HEK293 (cell line): ENCODE measurements at regions not wholly inside any gene's neighbourhood (a gene's known extent, or its start where the extent isn't known, plus 50 kb on each side); places are given as distances from the start of the nearest gene placed in this dataset.

Source experiments
- CTCF ChIA-PET: fragments of 350-600 bp; formaldehyde crosslinking; extraction: SDS; loops from one replicate; lab custom pipeline; 2021; ENCODE audit warnings: antibody characterized with exemption; lab: Yijun Ruan, JAX
- POLR2A ChIA-PET: fragments of 300-600 bp; formaldehyde crosslinking; extraction: SDS; loops from one replicate; lab custom pipeline; 2020; ENCODE audit warnings: antibody characterized with exemption, inconsistent platforms; lab: Yijun Ruan, JAX
- H3K27ac ChIP-seq: fragments of 200-500 bp; sonication (Bioruptor generic); 2 replicates; pipeline ENCODE4 v1.5.1; 2014; ENCODE audit warnings: low read depth, low read length, control low read depth, inconsistent platforms; ENCODE audit errors: extremely low read depth
- H3K36me3 ChIP-seq, 2 experiments: fragments of 200-500 bp in 1 of 2; sonication (Bioruptor generic) in 1 of 2; 1 replicate in 1 of 2; 2 replicates in 1 of 2; pipeline ENCODE4 v1.5.1; 2014 to 2017; ENCODE audit warnings: inconsistent platforms in 2 of 2, low read length in 2 of 2; ENCODE audit not compliant: control insufficient read depth in 2 of 2, insufficient read depth in 1 of 2
- H3K4me1 ChIP-seq: fragments of 200-500 bp; sonication (Bioruptor generic); 2 replicates; pipeline ENCODE4 v1.5.1; 2014; ENCODE audit warnings: mild to moderate bottlenecking, low read length, inconsistent platforms; ENCODE audit not compliant: control insufficient read depth, insufficient read depth
- H3K4me3 ChIP-seq: 2 replicates; pipeline ENCODE4 v1.5.1; 2011; ENCODE audit warnings: low read depth, mild to moderate bottlenecking, control low read depth, low read length, moderate library complexity
- H3K9me3 ChIP-seq: fragments of 200-500 bp; sonication (Bioruptor generic); 2 replicates; pipeline ENCODE4 v1.5.1; 2014; ENCODE audit warnings: low read depth, low read length, inconsistent platforms; ENCODE audit not compliant: control insufficient read depth, insufficient read depth
- EGR2 ChIP-seq: fragments of 450-650 bp; formaldehyde crosslinking; IDR thresholded peaks from 2 replicates; pipeline ENCODE4 v1.5.1; 2016; ENCODE audit warnings: low read depth, missing biosample characterization, missing genetic modification characterization
- GLIS2 ChIP-seq: fragments of 450-650 bp; formaldehyde crosslinking; IDR thresholded peaks from 2 replicates; pipeline ENCODE4 v1.5.1; 2016; ENCODE audit warnings: missing biosample characterization, missing genetic modification characterization
- SCRT2 ChIP-seq: fragments of 450-650 bp; formaldehyde crosslinking; IDR thresholded peaks from 2 replicates; pipeline ENCODE4 v1.5.1; 2016; ENCODE audit warnings: missing biosample characterization, missing genetic modification characterization
- SP2 ChIP-seq: fragments of 450-650 bp; formaldehyde crosslinking; IDR thresholded peaks from 2 replicates; pipeline ENCODE4 v1.5.1; 2016; ENCODE audit warnings: missing biosample characterization, missing genetic modification characterization
- ZBTB21 ChIP-seq: fragments of 450-650 bp; formaldehyde crosslinking; IDR thresholded peaks from 2 replicates; pipeline ENCODE4 v1.5.1; 2017; ENCODE audit warnings: missing biosample characterization, missing genetic modification characterization
- ZBTB48 ChIP-seq: fragments of 450-650 bp; formaldehyde crosslinking; IDR thresholded peaks from 2 replicates; pipeline ENCODE4 v1.5.1; 2016; ENCODE audit warnings: missing biosample characterization, missing genetic modification characterization
- ZNF324 ChIP-seq: fragments of 450-650 bp; formaldehyde crosslinking; IDR thresholded peaks from 2 replicates; pipeline ENCODE4 v1.5.1; 2016; ENCODE audit warnings: missing biosample characterization, missing genetic modification characterization
- ZNF521 ChIP-seq: fragments of 450-650 bp; formaldehyde crosslinking; IDR thresholded peaks from 2 replicates; pipeline ENCODE4 v1.5.1; 2017; ENCODE audit warnings: missing biosample characterization, mild to moderate bottlenecking, missing genetic modification characterization
- ZNF558 ChIP-seq: fragments of 450-650 bp; formaldehyde crosslinking; IDR thresholded peaks from 2 replicates; pipeline ENCODE4 v1.5.1; 2016; ENCODE audit warnings: missing biosample characterization, missing genetic modification characterization
- ZNF610 ChIP-seq: fragments of 450-650 bp; formaldehyde crosslinking; IDR thresholded peaks from 2 replicates; pipeline ENCODE4 v1.5.1; 2016; ENCODE audit warnings: missing biosample characterization, missing genetic modification characterization, borderline replicate concordance
- ZNF777 ChIP-seq: fragments of 450-650 bp; formaldehyde crosslinking; IDR thresholded peaks from 2 replicates; pipeline ENCODE4 v1.5.1; 2017; ENCODE audit warnings: missing biosample characterization, missing genetic modification characterization, borderline replicate concordance
- ZSCAN30 ChIP-seq: fragments of 450-650 bp; IDR thresholded peaks from 2 replicates; pipeline ENCODE4 v1.5.1; 2018; ENCODE audit warnings: missing biosample characterization, mild to moderate bottlenecking, missing genetic modification characterization, moderate library complexity
- ZXDB ChIP-seq: fragments of 450-650 bp; formaldehyde crosslinking; IDR thresholded peaks from 2 replicates; pipeline ENCODE4 v1.5.1; 2016; ENCODE audit warnings: missing biosample characterization, missing genetic modification characterization
- TF ChIP-seq, protein P1 (sequence below): fragments of 450-650 bp; formaldehyde crosslinking; IDR thresholded peaks from 2 replicates; pipeline ENCODE4 v1.5.1; 2017; ENCODE audit warnings: missing biosample characterization, mild to moderate bottlenecking, missing genetic modification characterization, moderate library complexity
- TF ChIP-seq, protein P2 (sequence below): fragments of 450-650 bp; formaldehyde crosslinking; conservative IDR thresholded peaks from 2 replicates; pipeline ENCODE4 v1.5.1; 2016; ENCODE audit warnings: low read depth, missing biosample characterization, missing genetic modification characterization
- TF ChIP-seq, protein P3 (sequence below): fragments of 450-650 bp; formaldehyde crosslinking; optimal IDR thresholded peaks from 2 replicates; pipeline ENCODE3; 2016; ENCODE audit warnings: missing biosample characterization, mild to moderate bottlenecking, missing genetic modification characterization
- TF ChIP-seq, protein P4 (sequence below): fragments of 450-650 bp; formaldehyde crosslinking; IDR thresholded peaks from 2 replicates; pipeline ENCODE4 v1.5.1; 2016; ENCODE audit warnings: missing biosample characterization, missing genetic modification characterization
- TF ChIP-seq, protein P5 (sequence below): fragments of 450-650 bp; formaldehyde crosslinking; IDR thresholded peaks from 2 replicates; pipeline ENCODE4 v1.5.1; 2016; ENCODE audit warnings: missing biosample characterization, missing genetic modification characterization, borderline replicate concordance
- TF ChIP-seq, protein P6 (sequence below): fragments of 450-650 bp; IDR thresholded peaks from 2 replicates; pipeline ENCODE4 v1.5.1; 2018; ENCODE audit warnings: missing biosample characterization, mild to moderate bottlenecking, missing genetic modification characterization

DNA sequence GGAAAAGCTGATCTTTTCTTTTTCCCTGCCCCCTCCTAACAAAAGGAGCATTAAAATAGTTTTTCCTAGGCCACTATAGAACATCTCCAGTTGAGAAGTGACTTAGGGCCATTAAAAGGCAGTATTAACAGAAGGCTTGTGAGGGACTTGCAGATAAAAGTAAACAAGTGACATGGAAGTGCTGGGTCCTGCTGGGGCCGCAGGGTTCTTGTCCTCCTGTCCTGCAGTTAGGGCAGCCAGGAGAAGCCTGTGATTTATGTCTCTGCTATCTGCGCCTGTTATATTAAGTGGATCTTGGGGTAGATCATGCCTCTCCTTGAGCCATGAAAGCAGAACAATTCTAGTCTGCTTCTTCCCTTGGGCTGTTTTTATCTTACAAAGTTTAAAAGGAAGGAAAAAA lies 271.4 kb upstream of the C11orf87 start (continued):
- TF ChIP-seq, protein P1, sequence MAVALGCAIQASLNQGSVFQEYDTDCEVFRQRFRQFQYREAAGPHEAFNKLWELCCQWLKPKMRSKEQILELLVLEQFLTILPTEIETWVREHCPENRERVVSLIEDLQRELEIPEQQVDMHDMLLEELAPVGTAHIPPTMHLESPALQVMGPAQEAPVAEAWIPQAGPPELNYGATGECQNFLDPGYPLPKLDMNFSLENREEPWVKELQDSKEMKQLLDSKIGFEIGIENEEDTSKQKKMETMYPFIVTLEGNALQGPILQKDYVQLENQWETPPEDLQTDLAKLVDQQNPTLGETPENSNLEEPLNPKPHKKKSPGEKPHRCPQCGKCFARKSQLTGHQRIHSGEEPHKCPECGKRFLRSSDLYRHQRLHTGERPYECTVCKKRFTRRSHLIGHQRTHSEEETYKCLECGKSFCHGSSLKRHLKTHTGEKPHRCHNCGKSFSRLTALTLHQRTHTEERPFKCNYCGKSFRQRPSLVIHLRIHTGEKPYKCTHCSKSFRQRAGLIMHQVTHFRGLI (tag by site-specific recombination) = no peak

DNA sequence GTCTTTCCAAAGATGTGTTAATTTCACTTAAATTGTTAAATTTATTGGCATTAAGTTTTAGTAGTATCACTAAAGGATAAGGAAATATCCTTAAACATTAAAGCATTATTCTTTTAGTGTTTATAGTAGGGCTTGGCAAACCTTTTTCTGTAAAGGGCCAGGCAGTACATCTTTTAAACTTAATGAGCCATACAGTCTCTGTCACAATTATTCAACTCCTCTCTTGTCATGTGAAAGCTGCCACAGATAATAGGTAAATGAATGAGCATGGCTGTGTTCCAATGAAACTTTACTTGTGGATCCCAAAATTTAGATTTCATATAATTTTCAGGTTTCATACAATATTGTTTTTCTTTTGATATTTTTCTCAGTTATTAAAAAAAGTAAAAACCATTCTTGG lies 268.2 kb upstream of the C11orf87 start:
- POLR2A ChIA-PET = no interaction called here
- TF ChIP-seq ZNF777 (tag by site-specific recombination) (no peak), ZSCAN30 (no peak), SP2 (no peak), ZNF521 (tag by site-specific recombination) (no peak), ZXDB (no peak), SCRT2 (tag by site-specific recombination) (no peak)
- TF ChIP-seq, protein P2, sequence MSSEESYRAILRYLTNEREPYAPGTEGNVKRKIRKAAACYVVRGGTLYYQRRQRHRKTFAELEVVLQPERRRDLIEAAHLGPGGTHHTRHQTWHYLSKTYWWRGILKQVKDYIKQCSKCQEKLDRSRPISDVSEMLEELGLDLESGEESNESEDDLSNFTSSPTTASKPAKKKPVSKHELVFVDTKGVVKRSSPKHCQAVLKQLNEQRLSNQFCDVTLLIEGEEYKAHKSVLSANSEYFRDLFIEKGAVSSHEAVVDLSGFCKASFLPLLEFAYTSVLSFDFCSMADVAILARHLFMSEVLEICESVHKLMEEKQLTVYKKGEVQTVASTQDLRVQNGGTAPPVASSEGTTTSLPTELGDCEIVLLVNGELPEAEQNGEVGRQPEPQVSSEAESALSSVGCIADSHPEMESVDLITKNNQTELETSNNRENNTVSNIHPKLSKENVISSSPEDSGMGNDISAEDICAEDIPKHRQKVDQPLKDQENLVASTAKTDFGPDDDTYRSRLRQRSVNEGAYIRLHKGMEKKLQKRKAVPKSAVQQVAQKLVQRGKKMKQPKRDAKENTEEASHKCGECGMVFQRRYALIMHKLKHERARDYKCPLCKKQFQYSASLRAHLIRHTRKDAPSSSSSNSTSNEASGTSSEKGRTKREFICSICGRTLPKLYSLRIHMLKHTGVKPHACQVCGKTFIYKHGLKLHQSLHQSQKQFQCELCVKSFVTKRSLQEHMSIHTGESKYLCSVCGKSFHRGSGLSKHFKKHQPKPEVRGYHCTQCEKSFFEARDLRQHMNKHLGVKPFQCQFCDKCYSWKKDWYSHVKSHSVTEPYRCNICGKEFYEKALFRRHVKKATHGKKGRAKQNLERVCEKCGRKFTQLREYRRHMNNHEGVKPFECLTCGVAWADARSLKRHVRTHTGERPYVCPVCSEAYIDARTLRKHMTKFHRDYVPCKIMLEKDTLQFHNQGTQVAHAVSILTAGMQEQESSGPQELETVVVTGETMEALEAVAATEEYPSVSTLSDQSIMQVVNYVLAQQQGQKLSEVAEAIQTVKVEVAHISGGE (tag by site-specific recombination) = no peak
- H3K4me1 ChIP-seq = no peaks in the 10 kb centered on the region

DNA sequence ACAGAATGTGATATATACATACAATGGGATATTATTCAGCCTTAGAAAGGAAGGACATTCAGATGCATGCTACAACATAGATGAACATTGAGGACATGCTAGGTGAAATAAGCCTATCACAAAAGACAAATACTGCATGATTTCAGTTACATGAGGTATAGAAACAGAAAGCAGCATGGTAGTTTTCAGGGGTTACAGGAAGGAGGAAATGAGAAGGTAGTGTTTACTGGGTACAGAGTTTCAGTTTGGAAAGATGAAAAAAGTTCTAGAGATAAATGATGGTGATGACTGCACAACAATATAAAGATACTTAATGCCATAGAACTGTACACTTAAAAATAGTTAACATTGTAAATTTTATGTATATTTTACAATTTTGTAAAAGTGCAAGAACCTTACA lies 266.7 kb upstream of the C11orf87 start:
- no peak overlapping the region for H3K27ac ChIP-seq
- ChIA-PET CTCF (no interaction called here), POLR2A (no interaction called here)
- no peak for TF ChIP-seq ZBTB48 (tag by site-specific recombination)
- no peak for TF ChIP-seq GLIS2 (tag by site-specific recombination)
- no peak for TF ChIP-seq ZBTB21
- TF ChIP-seq ZNF324 = no peak
- TF ChIP-seq, protein P3, sequence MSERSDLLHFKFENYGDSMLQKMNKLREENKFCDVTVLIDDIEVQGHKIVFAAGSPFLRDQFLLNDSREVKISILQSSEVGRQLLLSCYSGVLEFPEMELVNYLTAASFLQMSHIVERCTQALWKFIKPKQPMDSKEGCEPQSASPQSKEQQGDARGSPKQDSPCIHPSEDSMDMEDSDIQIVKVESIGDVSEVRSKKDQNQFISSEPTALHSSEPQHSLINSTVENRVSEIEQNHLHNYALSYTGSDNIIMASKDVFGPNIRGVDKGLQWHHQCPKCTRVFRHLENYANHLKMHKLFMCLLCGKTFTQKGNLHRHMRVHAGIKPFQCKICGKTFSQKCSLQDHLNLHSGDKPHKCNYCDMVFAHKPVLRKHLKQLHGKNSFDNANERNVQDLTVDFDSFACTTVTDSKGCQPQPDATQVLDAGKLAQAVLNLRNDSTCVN (tag by site-specific recombination) = no peak
- TF ChIP-seq, protein P4, sequence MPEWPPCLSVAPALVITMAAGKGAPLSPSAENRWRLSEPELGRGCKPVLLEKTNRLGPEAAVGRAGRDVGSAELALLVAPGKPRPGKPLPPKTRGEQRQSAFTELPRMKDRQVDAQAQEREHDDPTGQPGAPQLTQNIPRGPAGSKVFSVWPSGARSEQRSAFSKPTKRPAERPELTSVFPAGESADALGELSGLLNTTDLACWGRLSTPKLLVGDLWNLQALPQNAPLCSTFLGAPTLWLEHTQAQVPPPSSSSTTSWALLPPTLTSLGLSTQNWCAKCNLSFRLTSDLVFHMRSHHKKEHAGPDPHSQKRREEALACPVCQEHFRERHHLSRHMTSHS = no peak
- TF ChIP-seq EGR2 = no peak
- TF ChIP-seq ZNF610 (tag by site-specific recombination) = no peak
- TF ChIP-seq, protein P5, sequence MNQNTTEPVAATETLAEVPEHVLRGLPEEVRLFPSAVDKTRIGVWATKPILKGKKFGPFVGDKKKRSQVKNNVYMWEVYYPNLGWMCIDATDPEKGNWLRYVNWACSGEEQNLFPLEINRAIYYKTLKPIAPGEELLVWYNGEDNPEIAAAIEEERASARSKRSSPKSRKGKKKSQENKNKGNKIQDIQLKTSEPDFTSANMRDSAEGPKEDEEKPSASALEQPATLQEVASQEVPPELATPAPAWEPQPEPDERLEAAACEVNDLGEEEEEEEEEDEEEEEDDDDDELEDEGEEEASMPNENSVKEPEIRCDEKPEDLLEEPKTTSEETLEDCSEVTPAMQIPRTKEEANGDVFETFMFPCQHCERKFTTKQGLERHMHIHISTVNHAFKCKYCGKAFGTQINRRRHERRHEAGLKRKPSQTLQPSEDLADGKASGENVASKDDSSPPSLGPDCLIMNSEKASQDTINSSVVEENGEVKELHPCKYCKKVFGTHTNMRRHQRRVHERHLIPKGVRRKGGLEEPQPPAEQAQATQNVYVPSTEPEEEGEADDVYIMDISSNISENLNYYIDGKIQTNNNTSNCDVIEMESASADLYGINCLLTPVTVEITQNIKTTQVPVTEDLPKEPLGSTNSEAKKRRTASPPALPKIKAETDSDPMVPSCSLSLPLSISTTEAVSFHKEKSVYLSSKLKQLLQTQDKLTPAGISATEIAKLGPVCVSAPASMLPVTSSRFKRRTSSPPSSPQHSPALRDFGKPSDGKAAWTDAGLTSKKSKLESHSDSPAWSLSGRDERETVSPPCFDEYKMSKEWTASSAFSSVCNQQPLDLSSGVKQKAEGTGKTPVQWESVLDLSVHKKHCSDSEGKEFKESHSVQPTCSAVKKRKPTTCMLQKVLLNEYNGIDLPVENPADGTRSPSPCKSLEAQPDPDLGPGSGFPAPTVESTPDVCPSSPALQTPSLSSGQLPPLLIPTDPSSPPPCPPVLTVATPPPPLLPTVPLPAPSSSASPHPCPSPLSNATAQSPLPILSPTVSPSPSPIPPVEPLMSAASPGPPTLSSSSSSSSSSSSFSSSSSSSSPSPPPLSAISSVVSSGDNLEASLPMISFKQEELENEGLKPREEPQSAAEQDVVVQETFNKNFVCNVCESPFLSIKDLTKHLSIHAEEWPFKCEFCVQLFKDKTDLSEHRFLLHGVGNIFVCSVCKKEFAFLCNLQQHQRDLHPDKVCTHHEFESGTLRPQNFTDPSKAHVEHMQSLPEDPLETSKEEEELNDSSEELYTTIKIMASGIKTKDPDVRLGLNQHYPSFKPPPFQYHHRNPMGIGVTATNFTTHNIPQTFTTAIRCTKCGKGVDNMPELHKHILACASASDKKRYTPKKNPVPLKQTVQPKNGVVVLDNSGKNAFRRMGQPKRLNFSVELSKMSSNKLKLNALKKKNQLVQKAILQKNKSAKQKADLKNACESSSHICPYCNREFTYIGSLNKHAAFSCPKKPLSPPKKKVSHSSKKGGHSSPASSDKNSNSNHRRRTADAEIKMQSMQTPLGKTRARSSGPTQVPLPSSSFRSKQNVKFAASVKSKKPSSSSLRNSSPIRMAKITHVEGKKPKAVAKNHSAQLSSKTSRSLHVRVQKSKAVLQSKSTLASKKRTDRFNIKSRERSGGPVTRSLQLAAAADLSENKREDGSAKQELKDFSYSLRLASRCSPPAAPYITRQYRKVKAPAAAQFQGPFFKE (tag by site-specific recombination) = no peak
- TF ChIP-seq ZNF558 (tag by site-specific recombination) = no peak
- TF ChIP-seq, protein P6, sequence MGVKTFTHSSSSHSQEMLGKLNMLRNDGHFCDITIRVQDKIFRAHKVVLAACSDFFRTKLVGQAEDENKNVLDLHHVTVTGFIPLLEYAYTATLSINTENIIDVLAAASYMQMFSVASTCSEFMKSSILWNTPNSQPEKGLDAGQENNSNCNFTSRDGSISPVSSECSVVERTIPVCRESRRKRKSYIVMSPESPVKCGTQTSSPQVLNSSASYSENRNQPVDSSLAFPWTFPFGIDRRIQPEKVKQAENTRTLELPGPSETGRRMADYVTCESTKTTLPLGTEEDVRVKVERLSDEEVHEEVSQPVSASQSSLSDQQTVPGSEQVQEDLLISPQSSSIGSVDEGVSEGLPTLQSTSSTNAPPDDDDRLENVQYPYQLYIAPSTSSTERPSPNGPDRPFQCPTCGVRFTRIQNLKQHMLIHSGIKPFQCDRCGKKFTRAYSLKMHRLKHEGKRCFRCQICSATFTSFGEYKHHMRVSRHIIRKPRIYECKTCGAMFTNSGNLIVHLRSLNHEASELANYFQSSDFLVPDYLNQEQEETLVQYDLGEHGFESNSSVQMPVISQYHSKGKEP (tag by site-specific recombination) = no peak

More for the DNA sequence above, 268.2 kb upstream of the C11orf87 start:
- no peak overlapping the region for H3K27ac ChIP-seq
- H3K9me3 ChIP-seq = no peaks in the 10 kb centered on the region
- CTCF ChIA-PET = no interaction called here
- no peak overlapping the region for H3K4me3 ChIP-seq
- H3K36me3 ChIP-seq = no peaks in the 10 kb centered on the region

More for the DNA sequence above, 266.7 kb upstream of the C11orf87 start:
- Histone ChIP-seq H3K4me3 (no peak overlapping the region), H3K36me3 (no peaks in the 10 kb centered on the region), H3K9me3 (no peaks in the 10 kb centered on the region), H3K4me1 (no peaks in the 10 kb centered on the region)
